LNCaP clone FGC (cell line): ENCODE measurements at regions not wholly inside any gene's neighbourhood (a gene's known extent, or its start where the extent isn't known, plus 50 kb on each side); places are given as distances from the start of the nearest gene placed in this dataset.

Experiments
- DNase-seq: peaks from one replicate; pipeline ENCODE4 v3.0.0-alpha.2; 2011; ENCODE audit warnings: low read depth
- H3K4me3 ChIP-seq: 2 replicates; pipeline ENCODE4 v1.5.1; 2011; ENCODE audit warnings: mild to moderate bottlenecking, low read depth, low read length, control low read depth
- CTCF ChIP-seq: IDR thresholded peaks from 2 replicates; pipeline ENCODE4 v1.5.1; 2012; ENCODE audit warnings: mild to moderate bottlenecking; ENCODE audit not compliant: control insufficient read depth, insufficient read depth; ENCODE audit errors: extremely low read depth

- no peak for DNase-seq
- no peak overlapping the region for H3K4me3 ChIP-seq
- no peak for TF ChIP-seq CTCF
Measured at GRCh38 chr1:63046539-63046938, 262.6 kb downstream of the ATG4C start.

GRCh38 chr1:63049135-63049534 is 265.2 kb downstream of the ATG4C start:
- no peak for DNase-seq
- TF ChIP-seq CTCF = no peak
- no peak overlapping the region for H3K4me3 ChIP-seq

- no peak for TF ChIP-seq CTCF
- no peak overlapping the region for H3K4me3 ChIP-seq
- no peak for DNase-seq
Measured at GRCh38 chr1:63051356-63051755, 267.4 kb downstream of the ATG4C start.

- no peak overlapping the region for H3K4me3 ChIP-seq
- no peak for DNase-seq
- no peak for TF ChIP-seq CTCF
Measured at GRCh38 chr1:63051886-63052285, 268.0 kb downstream of the ATG4C start.

- TF ChIP-seq CTCF = no peak
- H3K4me3 ChIP-seq = no peak overlapping the region
- no peak for DNase-seq
Measured at GRCh38 chr1:63054184-63054583, 268.2 kb upstream of the FOXD3 start.

GRCh38 chr1:63063367-63063766 is 259.0 kb upstream of the FOXD3 start:
- TF ChIP-seq CTCF = no peak
- no peak overlapping the region for H3K4me3 ChIP-seq
- DNase-seq = no peak

GRCh38 chr1:63064135-63064534 is 258.2 kb upstream of the FOXD3 start:
- no peak for TF ChIP-seq CTCF
- H3K4me3 ChIP-seq = no peak overlapping the region
- DNase-seq = no peak
